ENCODE measurements at regions not wholly inside any gene's neighbourhood (a gene's known extent, or its start where the extent isn't known, plus 50 kb on each side); places are given as distances from the start of the nearest gene placed in this dataset.

- TF ChIP-seq CTCF (IDR thresholded peaks at IDR 0.05) (no peak), POLR2A (IDR thresholded peaks at IDR 0.05) (no peak)
- no peaks in the 10 kb centered on the region for H3K9me3 ChIP-seq
- no peaks in the 10 kb centered on the region for H3K27me3 ChIP-seq
- no peak for DNase-seq
- no peaks in the 10 kb centered on the region for H3K4me1 ChIP-seq
- H3K36me3 ChIP-seq, result no peaks in the 10 kb centered on the region
- H3K27ac ChIP-seq, result no peak overlapping the region
- H3K4me3 ChIP-seq, result no peak overlapping the region
Observed at GRCh38 chr5:133801955-133802751, 166.3 kb downstream of the C5orf15 start.

GRCh38 chr5:133801431-133801830 is 167.0 kb downstream of the C5orf15 start:
- no peaks in the 10 kb centered on the region for H3K27me3 ChIP-seq
- no peak overlapping the region for H3K4me3 ChIP-seq
- no peaks in the 10 kb centered on the region for H3K36me3 ChIP-seq
- H3K4me1 ChIP-seq, result no peaks in the 10 kb centered on the region
- no peak for DNase-seq
- H3K27ac ChIP-seq, result no peak overlapping the region
- no peaks in the 10 kb centered on the region for H3K9me3 ChIP-seq
- no peak for TF ChIP-seq CTCF (IDR thresholded peaks at IDR 0.05)

- no peak for DNase-seq
- H3K4me1 ChIP-seq, result no peaks in the 10 kb centered on the region
- no peak overlapping the region for H3K27ac ChIP-seq
- H3K4me3 ChIP-seq, result no peak overlapping the region
- TF ChIP-seq CTCF (IDR thresholded peaks at IDR 0.05) (no peak), POLR2A (IDR thresholded peaks at IDR 0.05) (no peak)
- H3K27me3 ChIP-seq, result no peaks in the 10 kb centered on the region
- H3K9me3 ChIP-seq, result no peaks in the 10 kb centered on the region
- H3K36me3 ChIP-seq, result no peaks in the 10 kb centered on the region
Observed at GRCh38 chr5:133799571-133800237, 168.7 kb downstream of the C5orf15 start.

GRCh38 chr5:133797167-133797566 is 171.3 kb downstream of the C5orf15 start:
- H3K4me3 ChIP-seq, result no peak overlapping the region
- H3K4me1 ChIP-seq, result no peaks in the 10 kb centered on the region
- no peaks in the 10 kb centered on the region for H3K36me3 ChIP-seq
- no peak for DNase-seq
- H3K27me3 ChIP-seq, result no peaks in the 10 kb centered on the region
- TF ChIP-seq CTCF (IDR thresholded peaks at IDR 0.05), result no peak
- no peak for TF ChIP-seq POLR2A (IDR thresholded peaks at IDR 0.05)
- no peaks in the 10 kb centered on the region for H3K9me3 ChIP-seq
- H3K27ac ChIP-seq, result no peak overlapping the region

- Histone ChIP-seq H3K4me3 (no peak overlapping the region), H3K27ac (no peak overlapping the region), H3K9me3 (no peaks in the 10 kb centered on the region), H3K27me3 (no peaks in the 10 kb centered on the region), H3K4me1 (no peaks in the 10 kb centered on the region), H3K36me3 (no peaks in the 10 kb centered on the region)
- TF ChIP-seq POLR2A (IDR thresholded peaks at IDR 0.05) (no peak), CTCF (IDR thresholded peaks at IDR 0.05) (no peak)
- DNase-seq, result no peak
Observed at GRCh38 chr5:133796186-133796585, 172.2 kb downstream of the C5orf15 start.
